D721Med (cell line): ENCODE measurements at regions not wholly inside any gene's neighbourhood (a gene's known extent, or its start where the extent isn't known, plus 50 kb on each side); places are given as distances from the start of the nearest gene placed in this dataset.
"Not testable (repeated sequence)": the region's sequence is repeated elsewhere in the genome, so short reads cannot be mapped to it uniquely, and the experiment has no call there.

Source experiments
- DNase-seq: peaks from one replicate; pipeline ENCODE4 v3.0.0; 2011; ENCODE audit warnings: low spot score; ENCODE audit not compliant: insufficient read length
- FAIRE-seq: peaks from 2 replicates; lab custom pipeline; 2011; peaks lifted over from hg19 to GRCh38; lab: Jason Lieb, UNC
- TF ChIP-seq, protein P1 (sequence below): IDR thresholded peaks from 2 replicates; pipeline ENCODE4 v1.5.1; 2012; ENCODE audit warnings: mild to moderate bottlenecking, control low read depth; ENCODE audit not compliant: insufficient read depth; ENCODE audit errors: missing control alignments

DNA sequence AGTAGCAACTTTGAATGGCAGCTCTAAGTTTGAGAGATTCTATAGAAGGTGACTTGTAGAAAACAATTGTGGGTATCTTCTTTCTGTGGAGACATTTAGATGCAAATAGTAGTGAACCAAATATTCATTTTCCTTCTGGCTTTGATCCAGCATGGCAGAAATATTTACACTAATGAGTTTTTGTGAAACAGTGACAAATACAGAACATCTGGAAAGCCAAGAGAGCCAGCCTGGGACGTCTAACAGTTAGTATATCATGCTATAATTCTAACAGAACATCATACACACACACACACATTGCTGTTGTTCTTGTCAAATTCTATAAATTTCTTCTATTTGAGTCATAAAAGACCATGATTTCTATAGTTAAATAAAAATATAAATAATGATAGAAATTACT is 1777.9 kb downstream of the ARAP2 start:
- TF ChIP-seq, protein P1, sequence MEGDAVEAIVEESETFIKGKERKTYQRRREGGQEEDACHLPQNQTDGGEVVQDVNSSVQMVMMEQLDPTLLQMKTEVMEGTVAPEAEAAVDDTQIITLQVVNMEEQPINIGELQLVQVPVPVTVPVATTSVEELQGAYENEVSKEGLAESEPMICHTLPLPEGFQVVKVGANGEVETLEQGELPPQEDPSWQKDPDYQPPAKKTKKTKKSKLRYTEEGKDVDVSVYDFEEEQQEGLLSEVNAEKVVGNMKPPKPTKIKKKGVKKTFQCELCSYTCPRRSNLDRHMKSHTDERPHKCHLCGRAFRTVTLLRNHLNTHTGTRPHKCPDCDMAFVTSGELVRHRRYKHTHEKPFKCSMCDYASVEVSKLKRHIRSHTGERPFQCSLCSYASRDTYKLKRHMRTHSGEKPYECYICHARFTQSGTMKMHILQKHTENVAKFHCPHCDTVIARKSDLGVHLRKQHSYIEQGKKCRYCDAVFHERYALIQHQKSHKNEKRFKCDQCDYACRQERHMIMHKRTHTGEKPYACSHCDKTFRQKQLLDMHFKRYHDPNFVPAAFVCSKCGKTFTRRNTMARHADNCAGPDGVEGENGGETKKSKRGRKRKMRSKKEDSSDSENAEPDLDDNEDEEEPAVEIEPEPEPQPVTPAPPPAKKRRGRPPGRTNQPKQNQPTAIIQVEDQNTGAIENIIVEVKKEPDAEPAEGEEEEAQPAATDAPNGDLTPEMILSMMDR: no peak
- DNase-seq (no peak), FAIRE-seq (no peak)

DNA sequence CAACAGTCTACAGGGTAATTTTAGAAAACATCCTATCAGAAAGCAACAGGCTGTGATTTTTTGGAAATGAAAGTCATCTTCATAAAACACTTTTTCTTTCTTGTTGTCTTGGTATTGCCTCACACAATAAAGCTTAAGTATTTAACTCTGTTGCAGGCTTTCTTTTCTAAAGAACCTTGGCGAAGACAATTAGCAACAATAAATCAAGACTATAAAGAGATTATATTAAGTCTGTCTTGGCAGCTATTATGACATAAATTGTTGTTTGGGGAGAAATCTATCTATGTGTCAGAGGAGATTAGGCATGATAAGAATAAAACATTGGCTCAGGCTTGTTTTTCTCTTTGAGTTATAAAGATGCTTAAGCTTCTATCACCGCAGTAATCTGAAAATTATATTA is 1774.8 kb downstream of the ARAP2 start:
- TF ChIP-seq, protein P1: no peak
- no peak for DNase-seq
- peak; percentile 88 for FAIRE-seq

DNA sequence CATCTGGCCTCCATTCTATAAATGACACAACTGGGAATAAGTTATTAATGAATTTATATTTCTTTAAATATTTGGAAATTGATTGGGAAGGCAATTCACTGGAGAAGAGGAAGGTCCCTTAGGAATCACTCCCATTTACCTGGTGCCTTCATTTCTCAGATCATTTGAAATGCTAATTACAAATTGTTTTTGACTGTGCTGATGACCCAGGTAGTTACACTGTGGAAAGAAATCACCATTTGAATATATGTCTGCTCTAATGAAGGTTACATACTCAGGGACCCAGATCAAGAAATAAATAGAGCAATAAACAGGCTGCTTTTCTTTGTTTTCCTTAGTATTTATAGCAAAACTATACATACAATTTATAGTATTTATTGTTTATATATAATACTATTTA is 1759.1 kb downstream of the ARAP2 start:
- TF ChIP-seq, protein P1: no peak
- FAIRE-seq (no peak), DNase-seq (no peak)

DNA sequence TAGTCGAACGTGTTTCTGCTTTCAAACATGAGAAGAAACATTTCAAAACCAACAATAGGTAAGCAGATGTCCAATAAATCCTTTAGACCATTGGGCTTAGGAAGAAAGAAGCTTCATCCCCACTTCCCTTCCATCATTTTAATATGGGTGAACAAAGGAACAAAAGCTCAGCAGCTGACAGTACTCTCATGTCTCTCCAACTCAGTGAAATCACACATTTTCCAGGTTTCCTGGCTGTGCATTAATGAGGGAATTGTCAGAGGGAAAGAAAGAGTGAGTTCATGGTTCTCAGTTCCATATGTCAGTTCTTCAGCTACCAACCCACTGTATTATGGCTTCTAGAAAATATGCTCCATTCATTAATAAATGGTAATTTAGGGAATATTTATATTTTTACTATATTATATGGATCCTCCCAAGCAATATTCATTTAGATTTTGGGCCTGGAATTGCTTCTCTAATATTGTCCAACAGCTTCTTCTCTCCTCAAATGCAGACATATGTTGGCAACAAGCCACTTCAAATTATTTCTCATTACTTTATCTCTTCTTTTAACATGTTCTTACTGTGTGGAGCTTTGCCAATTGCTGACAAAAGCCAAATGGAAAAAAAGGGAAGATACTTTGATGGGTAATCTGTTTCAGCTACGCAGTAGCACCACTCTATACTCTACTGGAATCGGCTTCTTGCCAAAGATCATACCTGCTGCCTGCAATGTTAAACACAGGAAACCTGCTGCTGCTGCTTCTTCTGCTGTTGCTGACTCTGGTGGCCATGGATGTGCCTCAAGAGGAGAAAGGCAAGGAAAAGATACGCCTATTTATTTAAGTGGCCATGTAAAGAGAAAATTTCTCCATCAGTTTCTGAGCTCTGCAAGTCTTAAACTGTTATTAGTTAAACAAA is 1757.6 kb downstream of the ARAP2 start:
- FAIRE-seq: no peak
- TF ChIP-seq, protein P1: no peak
- no peak for DNase-seq

DNA sequence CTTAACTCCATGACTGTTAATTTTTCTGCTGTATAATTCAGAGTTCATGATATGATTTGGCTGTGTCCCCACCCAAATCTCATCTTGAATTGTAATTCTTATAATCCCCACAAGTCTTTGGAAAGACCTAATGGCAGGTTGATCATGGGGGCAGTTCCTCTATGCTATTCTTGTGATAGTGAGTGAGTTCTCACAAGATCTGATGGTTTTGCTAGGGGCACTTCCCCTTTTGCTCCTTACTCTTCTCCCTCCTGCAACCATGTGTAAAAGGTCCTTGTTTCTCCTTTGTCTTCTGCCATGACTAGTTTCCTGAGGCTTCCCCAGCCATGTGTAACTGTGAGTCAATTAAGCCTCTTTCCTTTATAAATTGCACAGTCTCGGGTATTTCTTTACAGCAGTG is 1751.9 kb downstream of the ARAP2 start:
- TF ChIP-seq, protein P1: no peak
- FAIRE-seq (no peak), DNase-seq (no peak)

DNA sequence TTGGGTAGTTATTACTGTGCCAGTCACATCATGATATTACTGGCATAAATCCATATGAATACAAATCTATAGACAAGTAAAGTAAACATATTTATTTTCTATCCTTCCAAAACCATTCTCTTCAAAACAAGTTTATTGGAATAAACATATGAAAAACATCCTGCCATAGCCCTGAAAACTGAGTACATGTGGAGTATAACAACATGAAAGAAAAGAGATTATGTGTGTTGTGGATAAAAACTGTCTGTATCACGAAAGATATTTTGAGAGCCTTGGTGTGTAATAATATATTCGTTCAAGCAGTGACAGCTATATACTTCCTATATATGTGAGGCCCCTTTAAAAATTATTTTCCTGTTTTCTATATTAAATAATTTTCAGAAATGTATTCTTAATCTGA is 1742.2 kb downstream of the ARAP2 start:
- TF ChIP-seq, protein P1: no peak
- DNase-seq (no peak), FAIRE-seq (no peak)

DNA sequence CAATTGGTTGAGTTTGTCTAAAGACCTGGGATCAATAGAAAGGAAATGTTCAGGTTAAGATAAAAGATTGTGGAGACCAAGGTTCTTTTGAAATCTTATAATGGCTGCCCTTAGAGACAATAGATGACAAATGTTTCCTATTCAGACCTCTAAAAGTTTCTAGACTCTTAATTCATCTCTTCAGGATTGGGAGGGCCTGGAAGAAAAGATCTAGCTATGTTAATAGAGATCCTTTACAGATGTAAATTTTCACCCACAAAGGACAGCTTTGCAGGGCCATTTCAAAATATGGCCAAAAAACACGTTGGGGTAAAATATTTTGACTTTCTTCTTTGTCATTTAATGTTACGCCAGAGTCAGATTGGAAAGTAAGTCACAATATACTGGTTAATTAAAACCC is 1739.6 kb downstream of the ARAP2 start:
- DNase-seq, FAIRE-seq: not testable (repeated sequence)

DNA sequence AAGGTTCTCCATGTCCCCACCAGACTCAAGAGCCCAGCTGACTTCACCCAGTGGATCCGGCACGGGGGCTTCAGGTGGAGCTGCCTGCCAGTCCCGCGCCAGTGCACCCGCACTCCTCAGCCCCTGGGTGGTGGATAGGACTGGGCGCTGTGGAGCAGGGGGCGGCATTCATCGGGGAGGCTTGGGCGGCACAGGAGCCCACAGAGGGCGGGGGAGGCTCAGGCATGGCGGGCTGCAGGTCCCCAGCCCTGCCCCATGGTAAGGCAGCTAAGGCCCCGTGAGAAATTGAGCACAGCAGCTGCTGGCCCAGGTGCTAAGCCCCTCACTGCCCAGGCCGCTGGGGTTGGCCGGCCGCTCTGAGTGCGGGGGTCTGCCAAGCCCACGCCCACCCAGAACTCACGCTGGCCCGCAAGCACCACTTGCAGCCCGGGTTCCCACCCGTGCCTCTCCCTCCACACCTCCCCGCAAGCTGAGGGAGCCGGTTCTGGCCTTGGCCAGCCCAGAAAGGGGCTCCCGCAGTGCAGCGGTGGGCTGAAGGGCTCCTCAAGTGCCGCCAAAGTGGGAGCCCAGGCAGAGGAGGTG is 1737.7 kb downstream of the ARAP2 start:
- FAIRE-seq, DNase-seq: not testable (repeated sequence)
